ENCODE measurements at regions not wholly inside any gene's neighbourhood (a gene's known extent, or its start where the extent isn't known, plus 50 kb on each side); places are given as distances from the start of the nearest gene placed in this dataset.
A peak's percentile ranks its signal among the peaks of the same experiment; 100 is the strongest.

DNA sequence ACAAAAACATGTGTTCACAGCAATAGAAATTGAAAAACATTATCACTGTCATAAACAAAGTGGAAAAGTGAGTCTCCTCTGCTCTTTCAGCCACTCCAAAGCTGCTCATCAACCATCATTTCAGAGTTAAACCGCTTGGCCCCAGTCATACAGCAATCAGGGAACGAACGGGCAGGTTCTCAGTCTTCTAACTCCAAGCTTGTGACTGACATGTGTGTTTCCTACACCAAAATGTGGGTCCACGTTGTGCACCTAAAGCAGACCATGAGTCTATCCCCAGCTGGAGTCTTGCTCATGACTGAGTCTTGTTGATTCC, 582.6 kb upstream of the ID2 start:
- no peak for DNase-seq

DNA sequence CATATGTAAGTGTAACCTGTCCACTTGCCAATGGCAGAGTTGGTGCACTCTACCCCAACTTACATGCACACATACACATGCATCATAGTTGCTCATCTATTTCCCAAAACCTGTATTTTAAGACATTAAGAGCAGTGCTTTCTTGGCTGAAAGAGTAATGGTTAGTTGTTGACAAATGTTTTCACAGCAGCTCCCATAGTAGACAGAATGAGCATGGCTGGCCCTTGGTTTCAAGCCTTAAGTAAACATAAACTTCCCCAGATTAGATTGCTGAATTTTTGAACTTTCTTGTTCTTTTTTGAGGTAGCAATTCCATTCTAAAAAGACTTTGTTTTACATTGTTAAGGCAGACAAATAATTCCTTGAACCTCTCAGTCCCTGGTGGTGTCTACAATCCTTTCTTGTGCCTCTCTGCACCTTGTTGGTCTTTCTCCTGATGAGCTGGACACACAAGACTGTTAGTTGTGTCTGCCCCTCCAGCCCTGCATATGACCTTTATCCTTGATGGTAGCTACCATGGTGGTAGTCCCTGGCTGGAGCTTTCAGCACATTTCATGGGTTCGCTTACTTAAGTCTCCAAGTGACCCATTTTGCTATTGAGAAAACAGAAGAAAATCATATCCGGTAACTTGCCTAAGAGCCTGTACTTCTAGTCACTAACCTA, 580.1 kb upstream of the ID2 start:
- no peak for DNase-seq

DNA sequence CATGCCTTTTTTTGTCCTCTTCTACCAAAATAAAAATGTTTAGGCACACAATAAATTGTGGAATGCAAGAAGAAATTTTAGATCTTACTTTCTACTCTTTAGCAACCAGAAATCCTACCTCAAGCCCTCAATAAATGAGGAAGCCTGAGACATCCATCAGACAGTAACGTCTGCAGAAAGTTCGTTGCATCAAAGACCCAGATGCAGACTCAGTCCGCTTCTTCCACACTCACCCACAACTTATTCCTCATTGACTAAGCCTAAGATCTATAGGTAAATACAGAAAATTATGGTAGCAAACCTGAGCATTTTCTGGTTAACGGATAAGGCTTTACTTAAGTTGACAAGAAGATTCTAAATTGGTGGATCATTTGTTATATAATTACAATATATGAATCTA, 579.4 kb upstream of the ID2 start:
- DNase-seq, result no peak

DNA sequence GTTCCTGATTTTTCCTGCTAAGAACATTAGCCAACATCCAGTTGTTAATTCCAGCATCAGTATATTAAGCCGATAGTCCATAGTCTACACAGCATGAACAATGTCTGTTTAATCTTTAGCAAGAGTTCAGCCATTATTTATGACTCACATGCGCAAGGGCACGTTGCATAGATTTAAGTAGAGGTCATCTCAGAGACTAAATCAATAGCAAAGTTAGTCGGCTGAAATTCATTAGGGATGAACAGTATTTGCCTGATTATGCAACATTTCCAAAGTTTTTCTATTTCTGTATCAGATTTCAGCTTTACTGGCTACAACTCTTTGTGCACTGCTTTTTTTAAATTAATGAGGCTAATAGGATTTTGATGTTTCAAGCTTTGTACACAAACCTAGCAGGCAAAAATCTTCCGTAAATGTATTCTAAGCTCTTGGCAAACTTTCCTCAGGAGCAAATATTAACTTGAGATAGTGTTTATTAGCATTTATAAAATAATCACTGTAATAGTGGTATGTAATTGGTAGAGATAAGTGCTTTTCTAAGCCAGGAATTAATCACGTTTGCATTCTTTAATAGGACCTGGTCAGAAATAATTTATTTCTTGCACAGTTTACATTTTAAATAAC, 578.7 kb upstream of the ID2 start:
- DNase-seq, result no peak

DNA sequence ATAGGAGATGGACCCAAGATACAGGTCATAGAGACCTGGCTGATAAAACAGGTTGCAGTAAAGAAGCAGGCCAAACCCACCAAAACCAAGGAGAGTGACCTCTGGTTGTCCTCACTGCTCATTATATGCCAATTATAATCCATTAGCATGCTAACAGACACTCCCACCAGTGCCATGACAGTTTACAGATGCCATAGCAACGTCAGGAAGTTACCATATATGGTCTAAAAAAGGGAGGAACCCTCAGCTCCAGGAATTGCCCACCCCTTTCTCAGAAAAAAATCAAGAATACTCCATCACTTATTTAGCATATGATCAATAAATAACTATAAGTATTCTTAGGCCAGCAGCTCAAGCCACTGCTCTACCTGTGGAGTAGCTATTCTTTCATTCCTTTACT, 574.7 kb upstream of the ID2 start:
- no peak for DNase-seq

DNA sequence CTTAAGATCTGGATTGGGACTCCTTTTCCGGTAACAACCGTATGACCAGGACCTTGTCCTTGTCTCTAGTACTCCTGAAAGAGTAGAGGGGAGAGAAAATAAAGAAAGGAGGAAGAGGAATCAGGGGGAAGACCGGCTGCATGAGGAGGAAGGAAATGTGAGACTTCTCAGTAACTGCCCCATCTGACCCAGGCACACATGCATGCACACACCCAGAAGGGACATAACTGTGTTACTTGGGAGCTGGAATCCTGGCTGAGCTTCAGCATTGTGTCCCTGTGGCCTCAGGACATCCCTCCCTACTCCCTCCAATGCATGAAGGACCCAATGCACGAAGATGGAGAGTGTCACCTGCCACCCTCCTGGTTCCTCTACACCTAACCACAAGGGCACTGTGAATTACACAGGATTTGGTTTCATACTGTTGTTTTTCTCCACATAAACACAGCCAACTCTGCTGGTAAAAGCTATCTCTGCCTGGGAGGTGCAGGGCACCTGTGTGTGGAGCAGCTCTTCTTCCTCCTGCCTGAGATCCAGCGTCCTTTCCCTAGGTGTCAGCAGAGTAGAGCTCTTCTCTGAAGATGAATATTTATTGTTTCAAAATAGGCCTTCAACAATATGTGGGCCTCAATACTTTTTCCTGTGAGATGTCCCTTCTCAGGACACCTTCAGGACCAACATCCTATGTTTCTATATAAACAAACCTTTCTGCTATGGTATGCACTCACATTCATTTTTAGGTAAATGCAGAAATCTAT, 574.1 kb upstream of the ID2 start:
- no peak for DNase-seq

DNA sequence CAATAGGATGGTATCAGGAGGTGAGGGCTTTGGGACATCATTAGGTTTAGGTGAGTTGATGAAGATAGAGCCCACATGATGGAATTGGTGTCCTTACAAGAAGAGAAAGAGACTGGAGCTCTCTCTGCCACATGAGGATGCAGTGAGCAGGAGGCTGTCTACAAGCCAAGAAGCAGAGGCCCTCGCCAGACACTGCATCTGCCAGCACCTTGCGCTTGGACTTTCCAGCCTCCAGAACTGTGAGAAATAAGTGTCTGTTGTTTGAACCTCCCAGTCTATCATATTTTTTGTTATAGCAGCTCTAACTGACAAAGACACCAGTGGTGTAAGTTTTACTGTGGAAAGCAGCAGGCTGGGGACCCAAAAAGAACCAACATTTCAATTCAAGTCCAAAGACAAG, 571.1 kb upstream of the ID2 start:
- DNase-seq, result no peak

DNA sequence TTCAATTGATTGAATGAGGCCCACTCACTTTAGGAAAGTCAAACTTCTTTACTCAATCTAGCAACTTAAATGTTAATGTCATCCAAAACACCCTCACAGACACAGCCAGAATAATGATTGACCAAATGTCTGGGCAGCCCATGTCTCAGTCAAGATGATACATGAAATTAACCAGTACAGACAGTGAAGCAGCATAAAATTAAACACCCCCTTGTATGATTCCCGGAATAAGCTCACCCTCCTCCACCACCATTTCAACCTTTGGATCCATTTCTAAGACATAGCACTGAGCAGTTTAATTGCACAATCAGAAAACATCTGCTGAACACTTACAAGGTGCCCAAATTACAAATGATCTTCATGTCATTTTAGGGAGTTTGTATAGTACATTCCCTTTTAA, 570.7 kb upstream of the ID2 start:
- DNase-seq, result no peak

DNA sequence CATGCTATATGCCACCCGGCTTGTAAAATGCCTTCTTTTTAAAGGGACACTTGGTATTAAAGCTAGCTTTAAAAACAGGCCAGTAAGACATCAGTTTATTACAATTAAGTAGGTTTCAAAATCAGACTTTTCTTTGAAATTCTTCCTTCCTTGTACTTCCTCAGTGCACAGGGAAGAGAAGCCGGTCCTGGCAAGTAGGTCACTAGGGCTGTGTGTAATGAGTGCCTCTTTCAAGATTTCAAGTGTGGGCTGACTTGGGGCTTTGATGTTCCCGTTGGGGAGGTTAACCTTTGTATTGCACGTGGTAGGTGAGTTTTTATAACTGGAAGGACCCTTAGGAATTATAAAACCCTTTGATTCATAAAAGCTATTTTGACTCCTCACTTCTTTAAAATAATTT, 566.4 kb upstream of the ID2 start:
- DNase-seq, result no peak

DNA sequence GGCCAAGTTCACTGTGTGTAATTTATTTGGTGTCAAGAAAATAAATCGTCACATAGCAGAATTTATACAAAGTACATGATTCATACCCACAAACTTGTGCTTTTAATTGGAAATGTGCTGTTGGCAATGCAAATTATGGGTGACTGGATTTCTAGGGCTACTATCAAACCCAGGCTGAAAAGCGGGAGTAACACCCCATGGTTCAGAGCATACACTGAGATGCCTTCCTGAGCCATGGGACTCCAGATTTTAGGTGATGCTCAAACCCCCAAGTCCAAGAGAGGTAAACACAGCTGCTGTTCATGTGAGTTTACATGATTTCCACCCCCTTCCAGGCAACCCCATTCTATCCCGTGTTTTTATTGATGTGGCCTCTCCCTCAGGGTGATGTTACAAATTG, 565.9 kb upstream of the ID2 start:
- no peak for DNase-seq

DNA sequence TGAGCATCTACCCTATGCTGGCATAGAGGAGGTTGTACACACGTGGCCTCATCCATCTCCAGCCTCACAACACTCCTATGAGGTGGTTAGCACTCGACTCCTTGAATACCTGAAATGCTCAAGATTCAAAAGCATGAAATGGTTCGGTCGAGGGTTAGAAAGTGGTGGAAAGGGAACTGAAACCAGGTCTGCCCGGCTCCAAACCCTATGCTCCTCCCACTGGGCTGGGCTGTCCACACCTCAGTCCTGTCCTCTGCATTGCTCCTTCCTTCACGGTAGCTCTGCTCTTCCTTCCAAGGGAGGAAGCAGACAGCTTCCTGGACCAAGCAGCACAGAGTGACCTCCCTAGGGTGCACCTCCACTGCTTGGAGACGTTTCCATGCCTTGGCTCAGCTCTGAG, 565.2 kb upstream of the ID2 start:
- no peak for DNase-seq

DNA sequence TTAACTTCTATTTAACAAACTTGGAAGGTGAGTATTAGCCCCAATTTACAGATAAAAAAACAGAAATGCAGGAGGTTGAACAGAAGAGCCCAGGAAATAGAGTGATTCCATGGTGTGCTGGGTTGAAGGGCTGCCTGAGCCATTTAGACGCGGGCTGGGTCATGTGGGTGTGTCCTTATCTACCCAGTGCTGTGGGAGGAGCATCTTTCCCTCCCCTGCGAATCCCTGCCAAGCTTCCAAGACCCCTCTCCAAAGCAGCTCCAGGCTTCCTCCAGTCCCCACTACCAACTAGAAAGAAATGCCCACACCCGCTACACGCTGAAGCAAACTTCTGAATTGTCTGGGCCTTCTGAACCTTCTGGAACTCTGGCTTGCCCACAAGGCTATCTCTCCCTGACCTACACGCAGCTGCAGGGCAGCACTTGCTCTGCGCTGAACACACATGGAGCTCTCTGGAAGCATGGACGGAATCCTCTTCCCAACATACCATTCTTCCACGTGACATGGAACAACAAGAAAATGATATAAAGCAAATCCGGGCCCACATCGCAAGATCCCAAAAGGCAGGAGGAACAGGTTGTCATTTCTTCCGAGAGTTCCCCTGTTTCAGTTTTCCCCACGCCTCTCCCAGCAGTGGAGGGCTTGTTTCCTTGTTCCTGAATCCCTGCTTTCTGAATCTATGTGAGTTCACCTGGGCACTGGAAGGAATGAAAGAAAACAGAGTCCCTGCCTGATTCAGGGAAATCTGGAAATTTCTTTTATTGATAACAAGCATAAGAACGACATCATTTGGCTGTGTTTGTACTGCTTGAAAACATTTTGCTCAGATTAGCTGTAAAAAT, 562.7 kb upstream of the ID2 start:
- DNase-seq, result no peak

DNA sequence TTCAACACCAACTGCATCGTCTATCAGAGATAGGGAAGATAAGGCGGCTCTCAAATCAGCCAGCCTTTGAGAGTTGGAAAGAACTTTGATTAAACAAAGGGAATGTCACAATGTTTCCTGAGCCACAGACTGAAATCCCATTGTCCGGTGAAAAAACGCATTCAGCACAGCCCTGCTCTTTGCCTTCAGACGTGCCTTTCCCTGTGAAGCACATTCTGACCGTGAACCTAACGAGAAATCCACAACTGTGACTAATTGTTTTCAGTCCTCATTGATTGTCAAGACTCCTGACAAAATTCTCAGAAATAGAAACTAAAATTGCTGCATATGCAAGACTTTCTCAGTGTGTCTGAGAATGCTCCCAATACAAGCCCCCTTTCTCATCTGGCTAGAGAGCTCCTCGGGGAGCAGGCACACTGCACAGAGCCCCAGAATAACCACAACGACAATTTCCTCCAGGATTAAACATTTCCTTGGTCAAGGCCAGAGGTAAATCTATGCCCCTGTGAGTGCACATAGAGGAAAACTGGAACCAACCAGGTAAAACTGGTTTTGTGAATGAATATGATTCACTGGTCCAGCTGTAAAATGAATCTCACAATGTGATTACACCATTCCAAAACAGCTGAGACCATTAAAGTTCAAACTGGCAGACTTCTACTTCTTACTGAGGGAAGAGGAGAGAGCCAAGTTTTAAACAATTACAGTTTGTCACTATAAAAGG, 561.9 kb upstream of the ID2 start:
- DNase-seq, result peak; percentile 54

DNA sequence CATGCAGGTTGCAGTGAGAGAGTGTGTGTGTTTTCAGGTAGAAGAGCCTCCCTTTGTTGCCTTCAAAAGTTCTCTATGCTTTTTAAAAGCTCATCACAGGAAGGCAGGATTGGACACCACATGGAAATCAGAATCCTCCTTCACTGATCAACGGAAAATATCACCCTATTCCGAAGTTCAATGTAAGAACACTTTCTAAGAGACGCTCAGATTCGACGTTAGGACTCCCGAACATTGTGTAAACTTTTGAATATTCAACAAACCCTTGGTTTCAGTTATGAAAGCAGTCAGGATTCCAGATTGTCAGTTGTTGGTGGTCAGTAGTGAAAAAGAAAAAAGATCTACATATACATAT, 561.4 kb upstream of the ID2 start:
- no peak for DNase-seq

DNA sequence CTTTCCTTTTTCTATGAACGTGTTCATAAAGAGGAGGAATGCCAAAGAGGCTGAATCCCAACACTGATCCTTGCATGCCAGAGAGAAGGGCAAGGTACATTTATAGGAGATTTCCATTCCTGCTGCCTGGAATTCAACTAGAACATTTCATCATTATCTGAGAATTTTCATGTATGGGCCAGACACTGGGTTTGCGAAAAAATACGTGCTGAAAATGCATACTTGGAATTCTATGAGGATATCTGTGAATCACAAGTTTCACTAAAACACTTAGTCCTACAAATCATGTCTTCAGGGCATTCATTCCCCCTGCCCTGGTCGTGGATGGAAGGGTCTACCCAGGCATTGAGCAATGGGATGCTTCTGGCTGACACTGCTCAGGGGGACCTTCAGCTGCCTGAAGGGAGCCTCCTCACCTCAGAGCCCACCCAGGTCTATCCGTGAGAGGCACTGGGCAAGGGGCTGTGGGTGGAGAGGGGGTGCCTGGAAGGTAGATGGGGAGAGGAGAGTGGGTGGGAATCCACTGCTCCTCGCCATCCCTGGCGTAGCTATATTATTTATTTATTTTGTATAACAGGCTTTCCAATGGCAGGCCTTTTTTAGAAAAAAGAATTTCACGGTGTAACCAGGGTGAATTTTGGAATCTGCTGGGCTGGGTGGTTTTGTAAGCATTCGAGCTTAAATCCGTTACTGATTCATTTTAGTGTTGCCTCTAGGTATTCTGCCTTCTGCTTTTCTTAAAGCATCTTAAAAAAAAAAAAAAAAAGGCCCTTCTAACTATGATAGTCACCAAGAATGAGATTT, 560.6 kb upstream of the ID2 start:
- DNase-seq, result no peak

DNA sequence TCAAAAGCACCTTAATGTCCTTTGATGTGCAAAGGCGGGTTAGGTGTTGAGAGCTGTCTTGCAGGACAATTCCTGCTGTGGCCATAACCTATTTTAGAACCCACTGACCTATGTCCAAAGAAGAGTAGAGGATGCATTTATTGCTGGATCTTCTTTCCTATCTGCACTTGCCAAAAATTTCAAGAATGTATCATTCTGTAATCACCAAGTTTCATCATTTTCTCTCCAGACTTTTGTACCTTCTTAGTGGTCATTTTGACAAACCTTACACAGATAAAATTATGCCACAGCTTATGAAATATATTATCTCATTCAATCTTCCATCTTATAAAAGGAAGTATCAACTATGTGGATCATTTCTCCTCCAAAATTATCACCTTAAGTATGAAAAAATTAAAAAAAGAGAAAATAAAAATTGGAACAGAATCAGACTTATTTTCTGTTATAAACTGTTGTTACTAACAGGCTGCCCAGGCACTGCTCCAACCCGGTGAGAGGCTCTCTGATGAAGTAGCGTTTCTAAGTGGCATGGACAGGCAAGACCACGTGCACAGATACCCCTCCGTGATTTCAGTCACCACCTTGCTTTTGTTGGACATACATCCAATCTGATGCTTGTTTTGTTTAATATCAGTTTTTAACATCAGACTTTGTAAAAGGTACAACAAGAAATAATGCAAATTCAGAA, 559.9 kb upstream of the ID2 start:
- DNase-seq, result no peak

DNA sequence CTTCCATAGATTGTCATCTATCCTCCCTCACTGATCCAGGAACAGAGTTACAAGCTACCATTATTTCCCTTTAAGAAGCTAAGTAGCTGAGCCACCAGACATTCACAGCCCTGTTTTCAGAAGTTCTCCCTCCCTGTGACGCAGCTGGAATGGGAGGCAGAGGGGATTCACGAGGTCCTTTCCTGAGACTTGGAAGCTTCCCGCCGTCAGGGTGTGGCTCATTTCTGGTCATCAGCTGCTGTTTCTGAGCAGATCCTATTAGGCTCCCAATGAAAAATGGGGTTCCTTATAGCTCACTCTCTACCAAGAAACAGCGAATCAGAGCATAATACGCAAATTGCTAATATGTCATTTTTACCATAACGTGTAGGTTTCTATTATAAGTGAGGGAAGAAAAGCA, 559.3 kb upstream of the ID2 start:
- DNase-seq, result no peak

DNA sequence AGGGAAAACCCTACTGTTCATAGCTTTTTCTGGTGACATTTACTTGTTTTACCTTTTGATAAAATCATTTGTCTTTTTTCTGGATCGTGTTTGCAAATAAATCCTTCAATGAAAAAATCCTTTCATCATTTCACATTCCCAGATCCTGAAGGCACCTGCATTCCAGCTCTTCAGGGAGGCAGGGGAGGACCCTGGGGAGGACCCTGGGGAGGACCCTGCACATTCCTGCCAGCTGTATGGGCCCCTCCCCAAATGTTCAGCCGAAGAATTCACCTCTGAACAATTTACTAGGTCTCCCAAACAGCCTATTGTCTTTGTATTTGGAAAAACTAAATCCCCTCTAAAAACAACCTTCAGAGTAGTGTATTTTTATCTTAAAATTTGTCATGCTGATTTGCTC, 558.4 kb upstream of the ID2 start:
- no peak for DNase-seq

DNA sequence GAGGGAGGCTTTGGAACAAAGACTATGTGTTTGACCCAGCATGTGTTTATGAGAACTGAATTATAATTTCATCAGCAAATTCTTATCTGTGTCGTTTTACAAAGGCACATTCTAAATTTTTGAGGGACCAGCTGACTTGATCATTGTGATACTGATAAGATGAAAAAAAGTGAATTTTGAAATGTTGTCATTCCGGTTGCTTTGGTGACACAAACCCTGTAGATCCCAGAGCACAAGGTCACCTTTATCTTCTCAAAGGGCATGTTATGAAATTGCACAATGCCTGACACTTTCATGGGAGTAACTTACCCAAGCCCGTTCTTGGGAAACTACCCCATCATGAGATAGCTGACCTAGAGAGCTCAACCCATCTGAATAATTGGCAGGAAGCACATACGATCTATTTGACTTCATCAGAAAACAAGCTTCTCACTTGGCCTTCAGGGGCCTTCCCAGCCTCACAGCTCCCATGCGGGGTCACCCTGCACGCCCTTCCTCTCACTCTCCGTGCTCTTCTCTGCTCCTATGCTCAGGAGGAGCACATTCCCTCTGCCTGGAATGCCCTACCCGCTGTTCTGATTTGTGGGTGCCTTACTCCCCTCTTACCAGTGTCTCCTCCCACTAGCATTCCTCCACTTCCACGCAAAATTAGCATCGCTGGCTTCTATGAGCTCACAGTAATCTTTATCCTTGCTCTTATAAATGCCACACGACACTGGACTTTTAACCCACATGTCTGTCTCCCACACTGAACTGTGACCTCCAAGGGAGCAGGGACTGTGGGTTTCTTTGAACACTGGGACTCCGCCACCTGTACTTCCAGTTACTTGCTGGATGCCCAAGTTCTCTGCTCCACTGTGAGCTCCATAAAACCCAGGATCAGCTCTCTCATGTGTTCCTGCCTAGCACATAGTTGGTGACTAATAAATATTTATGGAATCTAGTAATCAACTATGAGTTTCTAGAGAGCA, 555.8 kb upstream of the ID2 start:
- no peak for DNase-seq

DNA sequence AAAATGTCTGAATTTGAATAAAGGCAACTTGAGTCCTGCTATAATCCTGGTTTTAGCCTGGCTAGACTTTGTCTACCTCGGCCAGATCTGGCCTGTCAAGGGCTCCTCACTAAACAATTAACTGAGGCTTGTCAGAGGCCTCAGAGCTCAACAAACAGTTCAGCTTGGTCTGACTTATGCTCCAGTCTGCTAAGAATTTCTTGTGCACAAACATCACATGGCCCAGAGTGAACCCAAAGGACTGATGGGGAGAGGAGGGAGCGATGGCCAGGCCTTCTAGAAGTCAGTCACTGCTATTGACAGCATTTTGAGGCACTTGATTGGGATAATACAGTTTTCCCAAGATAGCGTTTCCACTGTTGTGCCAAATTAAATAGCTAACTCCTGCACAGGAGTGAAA, 555.1 kb upstream of the ID2 start:
- DNase-seq, result no peak
